ENCODE measurements at regions not wholly inside any gene's neighbourhood (a gene's known extent, or its start where the extent isn't known, plus 50 kb on each side); places are given as distances from the start of the nearest gene placed in this dataset.

DNA sequence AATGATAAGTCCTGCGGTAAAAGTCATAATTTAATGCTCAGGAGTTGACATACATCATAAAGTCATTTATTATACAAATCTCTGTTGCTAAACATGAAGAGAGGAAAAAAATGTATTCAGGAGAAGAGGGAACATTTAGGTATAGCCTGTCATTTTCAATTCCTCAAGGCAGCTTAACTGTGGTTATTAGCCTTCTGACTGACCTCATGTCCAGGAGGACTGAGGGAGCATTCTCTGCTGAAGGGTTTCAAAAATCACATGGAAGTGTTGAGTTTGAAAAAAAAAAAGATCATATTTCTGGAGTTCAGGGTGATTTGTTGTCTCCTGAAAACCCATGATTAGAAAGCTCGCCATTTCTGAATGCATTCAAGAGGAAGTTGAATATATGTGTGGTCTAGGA, 1371.1 kb upstream of the LRRTM1 start:
- H3K4me1 ChIP-seq (ENCODE audit: low read length) = no peaks in the 10 kb centered on the region
- no peaks in the 10 kb centered on the region for H3K9me3 ChIP-seq (replicated peaks; ENCODE audit: insufficient read depth, low read length)
- DNase-seq = no peak
- no peaks in the 10 kb centered on the region for H3K9me2 ChIP-seq (replicated peaks; ENCODE audit: insufficient read depth, low read length)
- no peak overlapping the region for H2AFZ ChIP-seq (ENCODE audit: low read length)
- no peak for TF ChIP-seq EZH2phosphoT487 (IDR thresholded peaks at IDR 0.05; ENCODE audit: low read length)
- TF ChIP-seq, protein P1, sequence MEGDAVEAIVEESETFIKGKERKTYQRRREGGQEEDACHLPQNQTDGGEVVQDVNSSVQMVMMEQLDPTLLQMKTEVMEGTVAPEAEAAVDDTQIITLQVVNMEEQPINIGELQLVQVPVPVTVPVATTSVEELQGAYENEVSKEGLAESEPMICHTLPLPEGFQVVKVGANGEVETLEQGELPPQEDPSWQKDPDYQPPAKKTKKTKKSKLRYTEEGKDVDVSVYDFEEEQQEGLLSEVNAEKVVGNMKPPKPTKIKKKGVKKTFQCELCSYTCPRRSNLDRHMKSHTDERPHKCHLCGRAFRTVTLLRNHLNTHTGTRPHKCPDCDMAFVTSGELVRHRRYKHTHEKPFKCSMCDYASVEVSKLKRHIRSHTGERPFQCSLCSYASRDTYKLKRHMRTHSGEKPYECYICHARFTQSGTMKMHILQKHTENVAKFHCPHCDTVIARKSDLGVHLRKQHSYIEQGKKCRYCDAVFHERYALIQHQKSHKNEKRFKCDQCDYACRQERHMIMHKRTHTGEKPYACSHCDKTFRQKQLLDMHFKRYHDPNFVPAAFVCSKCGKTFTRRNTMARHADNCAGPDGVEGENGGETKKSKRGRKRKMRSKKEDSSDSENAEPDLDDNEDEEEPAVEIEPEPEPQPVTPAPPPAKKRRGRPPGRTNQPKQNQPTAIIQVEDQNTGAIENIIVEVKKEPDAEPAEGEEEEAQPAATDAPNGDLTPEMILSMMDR (IDR thresholded peaks at IDR 0.05; ENCODE audit: low read length) = no peak
- no peak for TF ChIP-seq EZH2 (optimal IDR thresholded peaks at IDR 0.05; ENCODE audit: low read depth, low read length)
- H3F3A ChIP-seq (ENCODE audit: insufficient read depth, low read length) = no peaks in the 10 kb centered on the region
- no peak overlapping the region for H3K9ac ChIP-seq (ENCODE audit: low read length)
- no peak overlapping the region for H3K27ac ChIP-seq (ENCODE audit: low read length)
- H3K27me3 ChIP-seq (replicated peaks; ENCODE audit: insufficient read depth, low read length) = no peaks in the 10 kb centered on the region
- H3K79me2 ChIP-seq (ENCODE audit: low read length) = no peaks in the 10 kb centered on the region
- no peak overlapping the region for H3K4me2 ChIP-seq (ENCODE audit: low read depth, low read length)
- H3K36me3 ChIP-seq (replicated peaks; ENCODE audit: insufficient read depth, low read length) = no peaks in the 10 kb centered on the region
- H4K20me1 ChIP-seq (ENCODE audit: insufficient read depth, low read length) = no peaks in the 10 kb centered on the region
- H3K4me3 ChIP-seq (ENCODE audit: low read length) = no peak overlapping the region

DNA sequence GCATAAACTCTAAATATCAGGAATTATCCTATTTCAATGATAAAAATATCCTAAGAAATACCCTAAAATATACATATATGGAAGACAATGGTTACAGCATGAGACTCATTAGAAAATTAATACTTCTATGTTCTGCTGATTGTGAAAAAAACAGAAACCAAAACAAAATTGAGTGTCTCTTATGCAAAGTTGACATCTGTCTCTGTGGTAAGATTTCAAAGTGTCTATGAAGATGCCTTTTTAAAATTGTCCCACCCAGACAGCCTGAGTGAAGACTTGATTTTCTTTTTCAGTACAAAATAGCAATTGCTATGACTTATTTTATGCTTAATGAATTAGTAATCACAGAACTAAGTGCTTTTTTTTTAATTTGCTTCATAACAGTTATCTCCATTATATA, 1368.4 kb upstream of the LRRTM1 start:
- H3K4me2 ChIP-seq (ENCODE audit: low read depth, low read length) = no peak overlapping the region
- H3K9ac ChIP-seq (ENCODE audit: low read length) = no peak overlapping the region
- no peaks in the 10 kb centered on the region for H3K4me1 ChIP-seq (ENCODE audit: low read length)
- H3K79me2 ChIP-seq (ENCODE audit: low read length) = no peaks in the 10 kb centered on the region
- no peak for DNase-seq
- no peaks in the 10 kb centered on the region for H3K9me3 ChIP-seq (replicated peaks; ENCODE audit: insufficient read depth, low read length)
- H4K20me1 ChIP-seq (ENCODE audit: insufficient read depth, low read length) = no peaks in the 10 kb centered on the region
- H3K27ac ChIP-seq (ENCODE audit: low read length) = no peak overlapping the region
- H3K27me3 ChIP-seq (replicated peaks; ENCODE audit: insufficient read depth, low read length) = no peaks in the 10 kb centered on the region
- no peaks in the 10 kb centered on the region for H3F3A ChIP-seq (ENCODE audit: insufficient read depth, low read length)
- no peak overlapping the region for H3K4me3 ChIP-seq (ENCODE audit: low read length)
- H3K36me3 ChIP-seq (replicated peaks; ENCODE audit: insufficient read depth, low read length) = no peaks in the 10 kb centered on the region
- TF ChIP-seq EZH2 (optimal IDR thresholded peaks at IDR 0.05; ENCODE audit: low read depth, low read length) (no peak), EZH2phosphoT487 (IDR thresholded peaks at IDR 0.05; ENCODE audit: low read length) (no peak)
- TF ChIP-seq, protein P1 (IDR thresholded peaks at IDR 0.05; ENCODE audit: low read length) = no peak
- H3K9me2 ChIP-seq (replicated peaks; ENCODE audit: insufficient read depth, low read length) = no peaks in the 10 kb centered on the region
- no peak overlapping the region for H2AFZ ChIP-seq (ENCODE audit: low read length)

DNA sequence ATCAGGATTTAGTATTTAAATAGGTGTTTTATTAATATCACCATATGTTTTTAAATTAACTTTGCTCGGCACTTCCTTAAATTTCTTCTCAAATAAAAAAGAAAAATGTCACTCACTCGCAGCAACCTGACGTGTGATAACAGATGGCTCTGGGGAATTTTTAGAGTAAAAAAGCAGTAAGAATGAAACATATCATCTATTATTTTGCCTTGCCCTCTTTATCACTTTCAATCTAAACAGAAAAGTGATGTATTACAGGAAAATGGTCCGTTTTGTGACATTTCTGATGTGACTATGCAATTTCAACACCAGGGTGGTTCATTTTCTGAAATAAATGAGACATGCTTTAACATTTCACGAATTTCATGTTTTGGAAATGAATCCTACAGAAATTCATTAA, 1368.0 kb upstream of the LRRTM1 start:
- Histone ChIP-seq H3K9ac (ENCODE audit: low read length) (no peak overlapping the region), H3K79me2 (ENCODE audit: low read length) (no peaks in the 10 kb centered on the region), H3K27me3 (replicated peaks; ENCODE audit: insufficient read depth, low read length) (no peaks in the 10 kb centered on the region), H3K36me3 (replicated peaks; ENCODE audit: insufficient read depth, low read length) (no peaks in the 10 kb centered on the region), H4K20me1 (ENCODE audit: insufficient read depth, low read length) (no peaks in the 10 kb centered on the region), H2AFZ (ENCODE audit: low read length) (no peak overlapping the region), H3K4me1 (ENCODE audit: low read length) (no peaks in the 10 kb centered on the region), H3F3A (ENCODE audit: insufficient read depth, low read length) (no peaks in the 10 kb centered on the region), H3K9me2 (replicated peaks; ENCODE audit: insufficient read depth, low read length) (no peaks in the 10 kb centered on the region), H3K9me3 (replicated peaks; ENCODE audit: insufficient read depth, low read length) (no peaks in the 10 kb centered on the region), H3K4me3 (ENCODE audit: low read length) (no peak overlapping the region), H3K27ac (ENCODE audit: low read length) (no peak overlapping the region), H3K4me2 (ENCODE audit: low read depth, low read length) (no peak overlapping the region)
- DNase-seq = no peak
- TF ChIP-seq, protein P1 (IDR thresholded peaks at IDR 0.05; ENCODE audit: low read length) = no peak

DNA sequence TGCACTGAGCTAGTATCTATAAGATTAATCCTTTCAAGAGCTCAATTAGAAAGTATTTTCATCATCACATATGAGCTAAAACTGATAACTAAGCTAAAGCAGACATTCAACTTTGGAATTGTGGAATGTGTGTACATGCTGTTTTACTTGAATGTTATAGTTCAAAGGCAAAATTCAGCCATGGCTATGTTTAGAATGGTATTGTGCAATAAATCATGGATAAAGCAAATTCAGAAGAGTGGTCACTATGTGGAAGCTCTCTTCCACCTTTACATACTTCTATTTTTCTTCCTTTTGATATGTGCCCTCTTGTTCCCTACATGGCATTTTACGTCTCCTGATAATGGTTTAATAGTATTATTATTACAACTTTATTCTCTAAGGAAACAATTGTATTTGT, 1366.3 kb upstream of the LRRTM1 start:
- DNase-seq = no peak
- Histone ChIP-seq H3K9me2 (replicated peaks; ENCODE audit: insufficient read depth, low read length) (no peaks in the 10 kb centered on the region), H3K4me3 (ENCODE audit: low read length) (no peak overlapping the region), H3K4me1 (ENCODE audit: low read length) (no peaks in the 10 kb centered on the region), H3K9me3 (replicated peaks; ENCODE audit: insufficient read depth, low read length) (no peaks in the 10 kb centered on the region), H4K20me1 (ENCODE audit: insufficient read depth, low read length) (no peaks in the 10 kb centered on the region), H3F3A (ENCODE audit: insufficient read depth, low read length) (no peaks in the 10 kb centered on the region), H3K36me3 (replicated peaks; ENCODE audit: insufficient read depth, low read length) (no peaks in the 10 kb centered on the region), H3K4me2 (ENCODE audit: low read depth, low read length) (no peak overlapping the region), H3K27me3 (replicated peaks; ENCODE audit: insufficient read depth, low read length) (no peaks in the 10 kb centered on the region), H3K27ac (ENCODE audit: low read length) (no peak overlapping the region), H3K79me2 (ENCODE audit: low read length) (no peaks in the 10 kb centered on the region), H3K9ac (ENCODE audit: low read length) (no peak overlapping the region), H2AFZ (ENCODE audit: low read length) (no peak overlapping the region)
- TF ChIP-seq EZH2phosphoT487 (IDR thresholded peaks at IDR 0.05; ENCODE audit: low read length) (no peak), EZH2 (optimal IDR thresholded peaks at IDR 0.05; ENCODE audit: low read depth, low read length) (no peak)
- TF ChIP-seq, protein P1 (IDR thresholded peaks at IDR 0.05; ENCODE audit: low read length) = no peak
